Erythroblast (primary cell): ENCODE measurements at regions not wholly inside any gene's neighbourhood (a gene's known extent, or its start where the extent isn't known, plus 50 kb on each side); places are given as distances from the start of the nearest gene placed in this dataset.

Experiments
- GATA1 ChIP-seq: IDR thresholded peaks from 2 replicates; pipeline ENCODE4 v1.6.1; 2011; ENCODE audit warnings: low read depth, mild to moderate bottlenecking, control low read depth, low read length, moderate library complexity
- POLR2A ChIP-seq: IDR thresholded peaks from 2 replicates; pipeline ENCODE4 v1.6.1; 2011; ENCODE audit warnings: mild to moderate bottlenecking, low read length

DNA sequence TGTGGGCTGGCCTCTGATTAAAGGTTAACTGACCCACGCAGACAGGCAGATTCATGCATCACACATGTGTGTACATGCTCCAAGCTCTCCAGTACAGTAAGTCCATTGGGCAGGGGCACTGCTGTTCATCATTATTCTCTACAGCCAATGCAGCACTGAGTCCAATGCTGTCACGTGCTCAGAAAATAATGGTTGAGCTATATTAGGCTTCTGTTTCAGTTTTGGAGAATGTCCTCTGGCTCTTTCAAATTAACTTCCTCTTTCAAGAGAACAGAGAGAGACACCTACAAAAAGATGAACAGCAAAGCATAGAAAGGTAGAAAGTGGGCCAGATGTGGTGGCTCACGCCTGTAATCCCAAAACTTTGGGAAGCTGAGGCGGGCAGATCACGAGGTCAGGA, 202.6 kb downstream of the MEX3B start:
- no peak for TF ChIP-seq POLR2A
- TF ChIP-seq GATA1, result no peak
